ENCODE measurements at regions not wholly inside any gene's neighbourhood (a gene's known extent, or its start where the extent isn't known, plus 50 kb on each side); places are given as distances from the start of the nearest gene placed in this dataset.

DNA sequence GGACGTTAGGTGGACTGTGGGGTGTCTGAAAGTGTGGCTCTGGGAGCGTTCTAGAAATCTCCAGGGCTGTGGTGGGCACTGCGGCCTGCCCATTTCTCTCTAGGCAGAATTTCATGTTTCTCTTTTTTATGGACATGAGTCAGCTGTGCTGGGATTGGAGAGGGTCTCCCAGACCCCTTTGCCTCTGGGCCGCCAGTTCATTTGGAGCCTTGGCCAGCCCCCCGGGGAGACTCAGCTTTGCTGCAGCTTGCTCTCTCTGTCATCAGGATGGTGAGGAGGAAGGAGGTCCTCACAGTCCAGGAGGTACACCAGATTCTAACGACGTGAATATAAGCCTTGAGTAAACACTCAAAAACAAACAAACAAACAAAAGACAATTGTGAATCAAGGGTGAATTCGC, 149.6 kb upstream of the RGMA start:
- DNase-seq (ENCODE audit: low read depth), result no peak

DNA sequence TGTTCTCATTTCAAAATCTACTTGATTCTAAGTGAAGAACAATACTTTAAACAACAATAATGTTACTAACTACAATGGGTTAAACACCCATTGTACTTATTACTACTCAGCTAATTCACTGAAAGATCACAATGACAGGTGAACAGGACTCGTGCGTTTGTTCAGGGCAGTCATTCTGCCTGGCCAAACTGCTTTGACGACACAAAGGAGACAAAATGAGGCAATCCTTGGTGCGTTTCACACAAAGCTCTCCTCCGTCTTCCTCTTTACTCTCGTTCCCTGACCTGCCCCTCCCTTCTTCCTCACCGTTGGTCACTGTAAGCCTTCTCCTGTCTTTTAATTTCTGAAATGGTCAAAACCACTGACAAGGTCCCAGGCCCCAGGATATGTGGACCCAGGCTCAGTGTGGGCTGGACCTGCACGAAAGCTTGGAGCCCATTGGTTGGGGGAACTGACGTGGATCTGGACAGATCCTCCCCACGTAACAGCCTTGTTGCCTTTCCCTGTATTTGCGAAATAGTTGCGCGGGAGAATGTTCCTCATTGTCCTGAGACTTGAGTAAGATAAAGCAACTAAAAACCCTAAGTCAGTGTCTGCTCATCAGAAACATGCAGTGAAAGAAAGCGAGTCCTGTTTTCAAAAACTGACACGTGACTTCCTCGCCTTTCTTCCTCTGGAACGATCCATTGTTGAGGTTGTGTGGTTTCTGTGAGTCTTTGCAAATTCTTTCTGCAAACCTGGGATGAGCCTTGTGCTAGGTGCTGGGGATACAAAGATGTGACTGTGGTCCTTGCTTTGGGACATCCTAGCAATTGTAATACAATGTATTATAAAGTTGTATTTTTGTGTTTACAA, 147.1 kb upstream of the RGMA start:
- DNase-seq (ENCODE audit: low read depth), result no peak

DNA sequence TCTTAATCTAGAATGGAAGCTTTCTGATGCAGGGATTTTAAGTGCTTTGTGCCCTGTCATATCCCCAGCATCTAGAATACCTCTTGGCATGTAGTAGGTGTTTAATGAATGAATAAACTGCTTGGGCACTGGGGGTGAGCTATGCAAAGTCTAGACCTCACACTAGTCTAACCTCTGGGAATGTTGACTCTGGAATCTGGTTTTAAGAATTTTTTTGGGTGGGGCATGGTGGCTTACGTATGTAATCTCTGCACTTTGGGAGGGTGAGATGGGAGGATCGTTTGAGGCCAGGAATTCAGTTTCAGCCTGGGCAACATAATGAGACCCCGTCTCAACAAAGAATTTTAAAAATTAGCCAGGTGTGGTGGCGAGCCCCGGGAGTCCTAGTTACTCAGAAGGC, 146.3 kb upstream of the RGMA start:
- no peak for DNase-seq (ENCODE audit: low read depth)

DNA sequence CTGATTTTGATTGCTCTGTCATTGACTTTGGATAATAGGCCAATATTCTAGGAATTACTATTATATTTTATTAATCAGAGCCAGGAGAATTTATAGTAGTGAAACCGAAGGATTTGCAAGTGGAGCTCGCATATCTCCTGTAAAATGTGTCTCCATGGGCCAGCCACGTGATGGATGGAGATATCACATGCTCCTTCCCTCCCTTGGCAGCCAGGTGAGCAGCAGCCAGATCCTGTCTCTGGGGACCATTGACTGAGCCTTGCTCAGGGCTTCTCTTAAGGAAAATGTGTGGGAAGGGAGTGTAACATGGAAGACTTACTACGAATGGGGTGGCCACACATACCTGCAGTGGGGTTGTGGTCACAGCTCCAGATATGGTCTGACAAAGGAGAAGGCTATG, 144.7 kb upstream of the RGMA start:
- DNase-seq (ENCODE audit: low read depth), result no peak

DNA sequence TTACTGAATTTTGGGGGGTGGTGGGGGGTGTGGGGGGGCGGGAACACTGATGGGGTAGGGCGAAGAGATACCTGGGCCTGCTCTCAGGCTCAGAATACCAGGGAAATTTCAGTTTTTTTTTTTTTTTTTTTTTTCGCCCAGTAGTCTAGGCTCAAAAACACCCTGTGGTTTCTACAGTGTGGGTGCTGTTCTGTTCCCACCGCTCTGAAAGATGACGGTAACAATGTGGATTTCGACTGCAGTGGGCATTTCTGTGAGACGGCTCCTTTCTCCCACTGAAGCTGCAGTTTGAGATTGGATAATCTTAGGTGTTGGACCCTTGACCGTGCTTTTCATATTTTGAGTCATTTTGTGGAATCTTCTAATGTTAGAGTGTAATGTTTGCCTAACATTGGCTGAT, 143.8 kb upstream of the RGMA start:
- no peak for DNase-seq (ENCODE audit: low read depth)

DNA sequence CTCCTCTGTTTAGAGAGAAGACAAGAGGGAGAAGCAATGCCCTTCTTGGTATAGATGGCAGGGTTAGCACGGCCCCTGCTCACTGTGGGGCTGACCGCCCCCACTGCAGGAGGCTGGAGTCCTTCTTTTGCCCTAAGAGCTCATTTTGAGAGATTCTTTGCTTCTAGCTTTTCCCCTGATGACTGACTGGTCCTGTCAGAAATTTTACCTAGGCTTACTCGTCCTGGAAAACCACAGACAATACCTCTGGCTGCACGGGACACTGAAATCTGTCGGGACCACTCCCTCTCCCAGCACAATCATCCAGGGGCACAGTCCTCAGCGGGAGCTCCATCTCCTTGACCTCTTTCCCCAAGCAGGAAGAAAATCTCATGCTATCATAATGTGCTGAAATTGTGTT, 143.0 kb upstream of the RGMA start:
- no peak for DNase-seq (ENCODE audit: low read depth)

DNA sequence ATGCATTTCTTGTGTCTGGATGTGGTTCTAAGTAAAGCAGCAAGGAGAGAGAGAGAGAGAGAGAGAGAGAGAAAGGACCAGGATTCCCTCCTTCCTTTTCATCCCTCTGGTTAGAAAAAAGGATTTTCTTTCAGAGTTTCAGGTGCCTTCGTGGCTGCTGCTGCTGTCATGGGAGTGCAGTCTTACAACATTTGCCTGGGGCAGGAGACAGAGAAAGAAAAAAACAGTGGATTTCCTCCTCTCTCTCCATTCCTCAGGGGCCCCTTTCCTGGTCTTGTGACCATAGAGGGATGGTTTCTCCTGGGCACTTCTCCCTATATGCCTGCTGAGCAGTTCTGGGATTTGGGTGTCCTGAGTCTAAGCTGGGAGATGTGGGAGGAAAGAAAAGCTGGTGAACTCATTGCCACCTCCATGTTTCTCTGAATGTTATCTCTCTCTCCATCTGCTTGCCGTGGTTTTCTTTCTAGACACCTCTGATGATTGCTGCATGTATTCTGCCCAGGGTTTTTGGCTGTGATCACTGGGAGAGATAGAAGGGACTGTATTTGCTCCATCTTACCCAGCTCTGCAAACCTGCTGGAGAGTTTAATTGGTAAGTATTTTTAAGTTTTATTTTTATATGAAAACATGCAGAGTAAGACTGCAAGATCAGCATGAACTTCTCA, 142.4 kb upstream of the RGMA start:
- no peak for DNase-seq (ENCODE audit: low read depth)

DNA sequence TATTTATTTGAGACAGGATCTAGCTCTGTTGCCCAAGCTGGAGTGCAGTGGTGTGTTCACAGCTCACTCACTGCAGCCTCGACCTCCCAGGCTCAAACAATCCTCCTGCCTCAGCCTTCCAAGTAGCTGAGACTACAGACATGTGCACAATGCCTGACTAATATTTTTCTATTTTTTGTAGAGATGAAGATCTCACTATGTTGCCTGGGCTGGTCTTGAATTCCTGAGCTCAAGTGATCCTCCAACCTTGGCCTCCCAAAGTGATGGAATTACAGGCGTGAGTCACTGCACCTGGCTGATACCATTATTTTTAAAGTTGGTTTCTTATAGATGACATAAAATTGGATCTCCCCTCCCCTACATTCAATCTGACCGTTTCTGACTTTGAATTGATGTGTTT, 139.5 kb upstream of the RGMA start:
- DNase-seq (ENCODE audit: low read depth), result no peak

DNA sequence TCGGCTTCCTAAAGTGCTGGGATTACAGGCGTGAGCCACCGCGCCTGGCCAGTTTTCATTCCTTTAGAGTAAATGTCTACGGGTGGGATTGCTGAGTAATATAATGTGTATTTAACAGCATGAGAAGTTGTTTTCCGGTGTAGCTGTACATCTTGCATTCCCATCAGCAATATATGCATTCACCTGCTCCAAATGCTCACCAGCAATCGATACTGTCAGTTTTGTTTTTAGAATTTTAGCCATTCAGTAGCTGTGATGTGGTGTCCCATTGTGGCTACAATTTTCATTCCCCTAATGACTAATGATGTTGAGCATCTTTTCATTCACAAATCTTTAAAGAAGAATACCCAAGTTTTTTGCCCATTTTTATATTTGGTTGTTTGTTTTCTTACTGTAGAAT, 134.8 kb upstream of the RGMA start:
- DNase-seq (ENCODE audit: low read depth), result no peak

DNA sequence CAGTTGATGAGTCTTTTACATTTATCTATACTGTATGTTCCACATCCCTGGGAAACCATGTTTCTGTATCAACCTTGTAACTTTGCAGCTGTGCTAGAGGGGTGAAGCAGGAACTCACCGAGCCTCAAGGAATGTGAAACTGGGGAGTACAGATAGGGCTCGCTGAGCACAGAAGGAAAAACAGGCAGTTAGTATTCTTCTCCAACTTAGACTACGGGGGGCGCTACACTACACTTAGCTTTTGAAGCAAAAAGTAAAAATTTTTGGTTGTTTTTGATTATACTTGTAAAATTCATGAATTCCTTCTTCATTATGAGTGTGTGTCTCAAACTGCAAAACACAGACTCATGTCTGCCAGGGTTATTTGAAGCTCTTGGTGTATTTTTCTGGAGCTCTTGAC, 132.7 kb upstream of the RGMA start:
- no peak for DNase-seq (ENCODE audit: low read depth)

DNA sequence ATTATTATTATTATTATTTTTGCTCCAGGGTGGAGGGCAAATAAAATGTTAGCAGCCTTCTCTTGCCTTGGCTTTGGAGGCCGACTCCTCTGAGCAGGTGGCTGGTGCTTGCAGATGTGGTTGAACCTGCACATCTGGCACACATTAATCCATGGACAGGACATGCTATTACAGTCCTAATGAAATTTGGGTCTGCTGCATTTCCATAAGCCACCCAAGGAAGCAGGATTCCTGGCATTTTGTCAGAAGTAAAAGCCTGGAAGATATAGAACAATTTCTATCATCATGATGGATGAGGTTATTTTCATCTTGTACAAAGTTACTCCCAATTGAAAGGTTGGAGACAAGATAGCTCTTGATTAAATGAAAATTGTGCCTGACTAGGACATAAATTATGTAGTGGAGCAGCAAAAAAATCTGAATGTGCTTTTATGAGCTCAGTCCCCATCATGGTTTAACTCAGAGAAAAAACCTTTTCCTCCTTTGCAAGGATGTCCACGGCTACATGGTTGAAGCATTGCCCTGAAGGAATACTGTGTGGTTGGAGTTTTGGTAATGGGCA, 130.9 kb upstream of the RGMA start:
- DNase-seq (ENCODE audit: low read depth), result no peak

DNA sequence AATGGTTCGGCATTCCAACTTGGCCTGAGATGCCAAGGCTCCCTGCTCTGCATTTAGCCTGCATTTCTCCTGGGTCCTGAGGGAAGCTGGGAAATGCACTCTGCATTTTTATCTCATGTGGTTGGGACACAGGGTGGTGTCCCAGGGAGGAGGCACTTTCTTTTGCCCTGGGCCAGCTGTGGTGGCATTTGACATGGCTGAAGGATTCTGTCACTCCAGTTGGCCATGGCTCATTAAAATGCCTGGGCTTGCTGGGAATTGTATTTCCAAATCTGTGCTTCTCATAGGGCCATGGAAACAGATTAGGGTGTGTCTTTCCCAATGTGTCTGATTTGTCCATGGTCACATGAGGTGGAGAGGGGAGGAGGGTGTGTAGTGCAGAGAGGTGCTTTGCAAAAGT, 128.3 kb upstream of the RGMA start:
- DNase-seq (ENCODE audit: low read depth), result no peak

DNA sequence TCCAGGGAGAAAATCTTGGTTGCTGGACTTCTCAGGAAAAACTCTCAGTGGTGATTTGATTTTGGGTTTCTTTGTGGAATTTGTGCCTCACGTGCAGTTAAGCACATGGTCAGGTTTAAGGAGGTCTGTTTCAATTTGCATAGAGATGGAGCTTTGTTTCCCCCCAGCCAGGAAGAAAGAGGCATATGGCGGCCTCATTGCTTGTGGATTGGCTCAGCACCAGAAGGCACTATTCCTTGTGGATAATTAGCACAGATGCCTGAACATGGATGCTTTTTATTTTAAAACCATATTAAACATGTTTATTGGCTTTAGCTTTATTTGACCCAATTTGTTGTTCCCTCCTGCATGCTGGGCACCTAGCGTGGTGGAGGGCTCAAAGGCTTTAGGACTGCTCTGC, 125.1 kb upstream of the RGMA start:
- DNase-seq (ENCODE audit: low read depth), result no peak

DNA sequence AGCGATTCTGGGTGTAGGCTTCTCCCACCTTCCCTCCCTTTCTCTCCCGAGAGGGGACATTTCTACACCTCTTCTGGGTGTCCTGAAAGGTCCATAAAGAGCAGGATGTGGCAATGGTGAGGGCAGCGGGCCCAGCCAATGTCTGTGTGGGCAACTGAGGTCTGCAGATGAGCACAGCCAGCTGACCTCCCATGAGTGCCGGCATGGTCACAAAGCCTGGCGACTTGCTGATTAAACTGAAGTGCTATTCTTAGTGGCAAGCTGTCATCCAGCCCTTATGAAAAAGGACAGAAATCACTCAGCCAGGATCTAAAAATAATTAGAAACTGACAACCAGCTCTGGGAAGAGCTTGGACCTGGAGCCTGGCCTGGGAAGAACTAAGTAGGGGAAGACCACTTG, 124.3 kb upstream of the RGMA start:
- DNase-seq (ENCODE audit: low read depth), result no peak

DNA sequence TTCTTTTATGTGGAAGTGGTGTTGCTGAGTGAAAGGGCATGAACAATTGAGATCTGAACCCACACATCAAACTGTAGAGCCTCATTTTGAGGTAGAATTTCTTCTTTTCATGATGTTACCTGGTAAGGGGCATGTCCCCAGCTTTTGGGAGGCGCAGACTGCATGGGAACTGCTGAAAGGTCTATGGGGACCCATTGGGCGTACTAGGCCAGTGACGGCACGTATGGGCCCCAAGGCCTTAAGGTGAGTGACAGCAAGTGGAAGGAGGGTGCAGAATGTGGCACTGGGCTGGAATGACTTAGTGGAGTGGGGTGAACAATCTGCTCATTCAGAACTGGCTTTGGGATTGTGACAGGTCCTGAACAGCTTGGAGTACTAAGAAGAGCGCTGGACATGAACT, 123.6 kb upstream of the RGMA start:
- DNase-seq (ENCODE audit: low read depth), result no peak

DNA sequence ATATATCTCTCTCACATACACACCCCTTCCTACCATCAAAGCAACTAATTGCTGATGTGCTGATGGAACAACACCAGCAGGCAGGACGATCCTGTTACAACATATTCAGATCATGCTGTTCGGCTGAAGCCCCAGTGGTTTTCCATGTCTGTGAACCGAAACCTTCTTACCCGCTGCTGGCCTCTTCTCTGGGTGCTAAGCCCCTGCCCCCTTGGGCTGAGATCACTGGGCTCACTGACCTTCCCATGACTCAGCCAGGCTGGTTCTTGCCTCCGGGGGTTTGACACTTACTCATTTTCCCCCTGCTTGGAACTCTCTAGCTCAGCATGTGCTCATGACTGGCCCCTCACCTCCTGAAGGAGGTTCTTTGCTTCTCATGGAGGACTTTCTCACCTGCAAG, 122.0 kb upstream of the RGMA start:
- no peak for DNase-seq (ENCODE audit: low read depth)

DNA sequence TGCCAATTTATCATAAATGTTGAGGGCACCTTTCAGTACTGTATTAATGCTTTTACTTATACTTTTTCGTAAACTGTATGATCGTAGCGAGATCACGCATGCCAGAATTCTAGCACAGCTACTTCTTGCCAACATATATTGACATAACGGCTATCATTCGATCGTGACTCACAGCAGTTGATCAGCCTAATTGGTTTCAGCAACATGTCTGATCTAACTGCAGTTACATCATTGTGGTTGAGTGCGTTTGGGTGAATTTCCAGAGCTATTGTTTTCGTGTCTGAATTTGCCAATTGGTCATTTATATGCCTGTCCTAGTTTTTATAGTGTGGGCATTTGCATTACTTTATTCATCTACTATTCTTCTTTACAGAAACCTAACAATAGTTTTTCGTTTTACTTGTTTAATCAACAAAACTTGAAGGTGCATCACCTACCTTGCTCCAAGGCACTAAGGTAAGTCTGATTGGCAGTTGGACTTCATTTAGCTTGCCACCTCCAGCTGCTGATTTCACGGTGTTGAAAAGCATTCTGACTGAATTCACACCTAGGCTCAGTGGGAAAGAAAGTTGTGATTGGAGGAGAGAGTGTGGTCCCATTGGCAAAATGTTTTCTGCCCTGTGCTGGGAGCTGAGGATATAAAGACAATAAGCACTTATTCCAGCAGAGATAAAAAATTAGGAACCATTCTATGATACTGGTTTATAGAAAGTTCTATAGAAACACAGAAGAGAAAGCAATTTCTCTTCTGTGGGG, 120.9 kb upstream of the RGMA start:
- no peak for DNase-seq (ENCODE audit: low read depth)

DNA sequence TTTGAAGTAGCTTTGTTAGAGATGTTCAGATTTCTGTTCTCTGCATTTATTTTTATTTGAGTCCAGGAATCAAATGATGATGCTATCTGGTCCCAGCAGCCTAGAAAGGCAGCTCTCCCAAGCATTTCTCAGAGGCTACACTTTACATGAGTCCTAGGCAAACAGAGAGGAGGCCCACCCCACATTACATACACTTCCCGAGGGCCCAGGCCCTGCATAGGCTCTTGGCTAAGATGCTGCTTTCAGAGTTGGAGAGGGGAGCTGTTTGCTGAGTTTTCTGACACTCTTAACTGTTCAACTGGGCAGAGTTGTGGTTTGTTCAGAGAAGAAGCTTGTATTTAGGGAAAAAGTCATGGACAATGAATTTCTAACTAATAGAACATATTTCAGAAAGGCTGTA, 117.9 kb upstream of the RGMA start:
- DNase-seq (ENCODE audit: low read depth), result no peak

DNA sequence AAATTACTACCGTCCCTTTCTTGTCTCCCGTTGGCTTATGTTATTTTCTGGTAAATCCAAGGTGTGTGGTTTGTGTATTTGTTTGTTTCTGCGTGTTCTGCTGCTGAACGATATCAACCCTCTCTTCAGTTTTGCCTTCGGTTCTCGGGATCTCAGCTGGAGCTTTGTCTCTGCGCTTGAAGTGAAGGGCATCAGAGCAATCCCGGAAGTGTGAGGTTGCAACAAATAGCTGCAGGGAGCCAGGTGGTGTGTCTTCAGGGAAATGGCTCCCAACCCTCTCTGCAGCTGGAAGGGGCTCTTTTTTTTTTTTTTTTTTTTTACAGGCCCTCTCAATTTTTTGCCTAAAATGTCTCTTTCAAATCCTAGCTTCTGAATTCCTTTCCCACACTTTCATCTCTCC, 116.4 kb upstream of the RGMA start:
- no peak for DNase-seq (ENCODE audit: low read depth)

DNA sequence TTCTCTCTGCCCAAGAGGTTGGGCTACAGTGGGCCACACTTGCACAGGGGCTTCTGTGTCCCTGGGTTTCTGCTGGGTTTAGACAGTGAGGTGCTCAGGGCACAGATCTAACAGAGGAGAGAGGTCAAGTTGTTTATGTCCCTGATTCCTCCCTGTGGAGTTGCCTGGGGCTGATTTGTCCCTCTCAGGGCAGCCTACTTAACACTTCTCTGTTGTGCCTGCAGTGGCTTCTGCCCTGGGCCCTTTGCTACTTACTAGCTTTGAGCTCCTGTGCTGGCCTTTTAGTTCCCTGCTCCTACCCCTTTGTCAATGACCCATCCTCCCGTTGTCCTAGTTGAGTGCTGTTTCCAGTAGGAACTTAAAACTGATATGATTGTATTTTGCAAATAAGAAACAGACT, 114.0 kb upstream of the RGMA start:
- no peak for DNase-seq (ENCODE audit: low read depth)

DNA sequence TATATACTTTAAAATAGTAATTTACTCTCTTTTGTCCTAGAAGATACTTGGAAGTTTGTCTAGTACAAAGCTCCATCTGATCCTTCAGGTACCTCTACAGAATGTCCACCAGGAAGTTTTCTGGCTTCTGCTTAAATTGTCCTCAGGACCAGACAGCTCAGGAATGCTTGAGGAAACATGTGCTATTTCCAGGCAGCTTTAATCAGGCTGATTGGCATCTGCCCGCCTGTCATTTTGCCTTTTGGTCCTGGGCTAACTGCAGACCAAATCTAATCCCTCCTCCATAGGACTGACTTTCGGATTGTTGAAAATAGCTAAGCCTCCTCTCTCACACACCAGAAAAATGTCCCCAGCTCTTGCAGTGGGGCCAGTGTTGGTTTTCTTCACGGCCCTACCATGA, 113.4 kb upstream of the RGMA start:
- no peak for DNase-seq (ENCODE audit: low read depth)

DNA sequence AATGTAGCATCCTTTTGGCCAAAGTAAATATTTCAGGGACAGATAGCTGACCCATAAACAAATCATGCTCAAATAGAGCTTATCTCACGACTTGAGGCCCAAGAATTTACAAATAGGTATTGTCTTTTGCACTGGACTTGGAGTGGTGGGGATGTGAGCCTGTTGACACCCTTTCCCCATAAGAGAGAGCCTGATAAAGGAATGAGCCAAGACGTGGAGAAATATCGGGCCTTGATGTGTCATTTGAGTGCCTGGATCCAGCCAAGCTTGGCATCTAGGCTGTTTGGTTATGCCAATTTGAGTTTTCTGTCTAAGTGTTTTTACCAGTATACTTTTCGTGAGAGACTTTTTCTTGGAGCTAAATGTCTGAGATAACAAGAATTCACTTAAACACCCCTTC, 112.9 kb upstream of the RGMA start:
- no peak for DNase-seq (ENCODE audit: low read depth)

DNA sequence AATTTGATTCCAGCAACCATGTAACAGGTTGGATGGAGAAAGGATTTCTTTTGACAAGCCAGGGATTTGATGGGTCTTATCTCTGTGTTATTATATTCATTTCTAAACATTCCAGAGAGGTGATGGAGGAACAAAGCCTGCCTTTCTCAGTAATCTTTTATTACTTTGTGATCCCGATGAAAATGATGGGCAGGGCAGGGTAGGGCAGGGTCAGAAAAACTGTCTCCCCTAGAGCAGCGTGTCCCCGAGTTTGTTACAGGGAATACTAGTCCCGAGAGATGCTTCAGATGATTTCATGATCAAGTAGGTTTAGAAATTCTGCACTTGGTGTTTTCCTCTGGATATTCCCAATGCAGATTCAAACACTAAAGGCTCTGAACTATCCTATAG, 111.8 kb upstream of the RGMA start:
- no peak for DNase-seq (ENCODE audit: low read depth)
